ENCODE measurements at regions not wholly inside any gene's neighbourhood (a gene's known extent, or its start where the extent isn't known, plus 50 kb on each side); places are given as distances from the start of the nearest gene placed in this dataset.
"Not testable (repeated sequence)": the region's sequence is repeated elsewhere in the genome, so short reads cannot be mapped to it uniquely, and the experiment has no call there.

DNA sequence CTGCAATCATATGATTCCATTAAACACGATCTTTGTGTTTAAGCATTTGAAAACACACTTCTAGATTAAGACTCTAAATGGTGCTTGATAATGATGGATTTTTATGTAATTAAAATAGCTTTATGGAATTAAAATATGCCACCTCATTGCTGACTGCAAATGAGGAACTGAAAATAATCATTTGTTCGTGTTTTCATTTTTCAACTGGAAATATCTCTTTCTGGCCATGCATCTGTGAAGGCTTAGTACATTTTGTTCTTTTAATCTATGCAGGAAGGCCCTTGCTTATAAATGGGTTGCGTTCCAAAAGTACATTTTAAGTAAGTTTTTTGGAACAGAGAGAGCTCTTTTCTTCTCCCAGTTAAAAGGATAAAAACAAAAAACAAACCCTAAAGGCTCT, 125.5 kb downstream of the MC4R start:
- CTCF ChIA-PET (ENCODE audit: unreplicated experiment), result no interaction called here
- no TSS peak for BruUV-seq (replicated peaks)
- POLR2A ChIA-PET, result interaction anchor here (0.8 kb wide), 1 partner anchor 1588 kb away, joined by 3 read pairs; no protein-coding TSS in a partner anchor

DNA sequence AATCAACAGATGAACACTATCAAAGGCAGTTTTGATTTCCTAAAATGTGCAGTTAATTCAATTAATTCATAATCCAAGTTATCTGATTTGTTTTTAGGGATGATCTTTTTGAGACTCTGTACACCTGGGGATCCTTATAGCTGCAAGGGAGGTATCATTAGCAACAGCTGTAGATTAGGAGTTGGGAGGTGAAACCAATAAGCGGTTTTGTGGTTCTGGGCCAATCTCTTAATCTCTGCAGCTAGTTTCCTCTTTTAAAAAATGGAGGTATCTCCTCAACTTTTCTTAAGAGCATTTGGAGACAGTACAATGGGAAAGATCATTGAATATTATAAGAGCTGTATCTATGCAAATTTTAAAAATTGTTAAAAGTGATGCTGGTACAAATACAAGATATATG, 126.0 kb downstream of the MC4R start:
- Histone ChIP-seq H3K9me2 (ENCODE audit: insufficient read depth, low read length) (no peaks in the 10 kb centered on the region), H3K27ac (ENCODE audit: low read depth, low read length, poor library complexity, severe bottlenecking) (peak overlapping the region; percentile 94), H3K4me1 (ENCODE audit: insufficient read depth, low read length, poor library complexity, severe bottlenecking) (peaks cover 50% of the 10 kb centered on the region), H3K4me2 (ENCODE audit: low read length) (peak overlapping the region; percentile 75), H3K79me2 (ENCODE audit: insufficient read depth, low read depth, low read length) (no peaks in the 10 kb centered on the region), H3K36me3 (ENCODE audit: insufficient read depth, low read length) (no peaks in the 10 kb centered on the region; the same call in 1 of the 2 replicates), H2AFZ (ENCODE audit: low read length) (peak overlapping the region; percentile 79; the same call in 1 of the 2 replicates), H3K9me3 (ENCODE audit: low read length) (no peaks in the 10 kb centered on the region), H4K20me1 (ENCODE audit: insufficient read depth, low read length) (no peaks in the 10 kb centered on the region), H3K4me3 (ENCODE audit: low read depth, low read length, poor library complexity, severe bottlenecking) (peak overlapping the region; percentile 28)
- POLR2A ChIA-PET, result interaction anchor here (0.8 kb wide), 1 partner anchor 1588 kb away, joined by 3 read pairs; no protein-coding TSS in a partner anchor
- DNase-seq (ENCODE audit: low spot score), result peak; percentile 49
- TF ChIP-seq CTCF (conservative IDR thresholded peaks at IDR 0.05; ENCODE audit: low read length) (no peak), EZH2phosphoT487 (IDR thresholded peaks at IDR 0.05; ENCODE audit: borderline replicate concordance, low read depth, low read length) (no peak)
- intact Hi-C loops (cut with micrococcal nuclease; ENCODE audit: unreplicated experiment), result loop anchor here (10.0 kb wide), 2 partner anchors 252 to 392 kb away; no protein-coding TSS in a partner anchor
- BruUV-seq (replicated peaks), result no TSS peak
- CTCF ChIA-PET (ENCODE audit: unreplicated experiment), result no interaction called here

More for the DNA sequence above, 125.5 kb downstream of the MC4R start:
- Histone ChIP-seq H3K4me3 (ENCODE audit: low read depth, low read length, poor library complexity, severe bottlenecking) (peak overlapping the region; percentile 28), H3K4me2 (ENCODE audit: low read length) (peak overlapping the region; percentile 75), H3K9me3 (ENCODE audit: low read length) (no peaks in the 10 kb centered on the region), H3K79me2 (ENCODE audit: insufficient read depth, low read depth, low read length) (no peaks in the 10 kb centered on the region), H3K4me1 (ENCODE audit: insufficient read depth, low read length, poor library complexity, severe bottlenecking) (peaks cover 50% of the 10 kb centered on the region), H3K36me3 (ENCODE audit: insufficient read depth, low read length) (no peaks in the 10 kb centered on the region; the same call in 1 of the 2 replicates), H4K20me1 (ENCODE audit: insufficient read depth, low read length) (no peaks in the 10 kb centered on the region), H3K27ac (ENCODE audit: low read depth, low read length, poor library complexity, severe bottlenecking) (peak overlapping the region; percentile 94), H2AFZ (ENCODE audit: low read length) (peak overlapping the region; percentile 79; the same call in 1 of the 2 replicates), H3K9me2 (ENCODE audit: insufficient read depth, low read length) (no peaks in the 10 kb centered on the region)
- peak; percentile 66 for DNase-seq (ENCODE audit: low spot score)
- intact Hi-C loops (cut with micrococcal nuclease; ENCODE audit: unreplicated experiment), result loop anchor here (10.0 kb wide), 2 partner anchors 252 to 392 kb away; no protein-coding TSS in a partner anchor
- TF ChIP-seq CTCF (conservative IDR thresholded peaks at IDR 0.05; ENCODE audit: low read length) (no peak), EZH2phosphoT487 (IDR thresholded peaks at IDR 0.05; ENCODE audit: borderline replicate concordance, low read depth, low read length) (no peak)

DNA sequence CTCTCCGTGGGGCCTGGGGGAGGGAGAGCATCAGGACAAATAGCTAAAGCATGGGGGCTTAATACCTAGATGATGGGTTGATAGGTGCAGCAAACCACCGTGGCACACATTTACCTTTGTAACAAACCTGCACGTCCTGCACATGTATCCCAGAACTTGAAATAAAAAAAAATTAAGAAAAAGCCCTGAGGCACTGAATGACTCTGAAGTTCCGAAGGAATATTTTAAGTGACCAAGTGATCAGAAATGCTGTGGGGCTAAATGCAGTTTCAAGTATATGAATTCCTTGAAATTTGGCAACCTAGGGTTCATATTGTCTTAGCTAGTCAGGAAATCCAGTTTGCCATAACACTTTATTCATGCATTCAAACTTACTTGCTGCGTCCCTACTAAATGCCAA, 127.5 kb downstream of the MC4R start:
- no TSS peak for BruUV-seq (replicated peaks)
- Histone ChIP-seq H3K36me3 (ENCODE audit: insufficient read depth, low read length) (peaks cover 10% of the 10 kb centered on the region), H3K9me3 (ENCODE audit: low read length) (peaks cover 10% of the 10 kb centered on the region; the same call in 1 of the 2 replicates), H3K4me1 (ENCODE audit: insufficient read depth, low read length, poor library complexity, severe bottlenecking) (peaks cover 48% of the 10 kb centered on the region), H3K9me2 (ENCODE audit: insufficient read depth, low read length) (no peaks in the 10 kb centered on the region), H3K27ac (ENCODE audit: low read depth, low read length, poor library complexity, severe bottlenecking) (no peak overlapping the region), H3K4me3 (ENCODE audit: low read depth, low read length, poor library complexity, severe bottlenecking) (no peak overlapping the region), H3K4me2 (ENCODE audit: low read length) (no peak overlapping the region), H2AFZ (ENCODE audit: low read length) (no peak overlapping the region), H4K20me1 (ENCODE audit: insufficient read depth, low read length) (no peaks in the 10 kb centered on the region), H3K79me2 (ENCODE audit: insufficient read depth, low read depth, low read length) (no peaks in the 10 kb centered on the region)
- ChIA-PET CTCF (ENCODE audit: unreplicated experiment) (no interaction called here), POLR2A (no interaction called here)
- TF ChIP-seq CTCF (conservative IDR thresholded peaks at IDR 0.05; ENCODE audit: low read length), result no peak
- no peak for TF ChIP-seq EZH2phosphoT487 (IDR thresholded peaks at IDR 0.05; ENCODE audit: borderline replicate concordance, low read depth, low read length)
- intact Hi-C loops (cut with micrococcal nuclease; ENCODE audit: unreplicated experiment), result loop anchor here (10.0 kb wide), 2 partner anchors 250 to 390 kb away; no protein-coding TSS in a partner anchor
- no peak for DNase-seq (ENCODE audit: low spot score)

DNA sequence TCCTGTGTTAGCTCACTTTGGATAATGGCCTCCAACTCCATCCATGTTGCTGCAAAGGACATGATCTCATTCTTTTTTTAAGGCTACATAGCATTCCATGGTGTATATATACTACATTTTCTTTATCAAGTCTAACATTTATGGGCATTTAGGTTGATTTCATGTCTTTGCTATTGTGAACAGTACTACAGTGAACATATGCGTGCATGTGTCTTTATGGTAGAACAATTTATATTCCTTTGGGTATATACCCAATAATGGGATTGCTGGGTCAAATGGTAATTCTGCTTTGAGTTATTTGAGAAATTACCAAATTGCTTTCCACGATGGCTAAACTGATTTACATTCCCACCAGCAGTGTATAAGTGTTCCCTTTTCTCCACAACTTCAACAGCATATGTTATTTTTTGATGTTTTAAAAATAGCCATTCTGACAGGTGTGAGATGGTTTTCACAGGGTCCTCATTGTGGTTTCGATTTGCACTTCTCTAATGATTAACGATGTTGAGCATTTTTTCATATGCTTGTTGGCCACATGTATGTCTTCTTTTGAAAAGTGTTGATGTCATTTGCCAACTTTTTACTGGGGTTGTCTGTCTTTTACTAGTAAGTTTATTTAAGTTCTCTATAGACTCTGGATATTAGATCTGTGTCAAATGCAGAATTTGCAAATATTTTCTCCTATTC, 133.4 kb downstream of the MC4R start:
- POLR2A ChIA-PET, result interaction anchor here (1.3 to 1.9 kb wide), 2 partner anchors 11 to 12 kb away, joined by 3 to 5 read pairs; no protein-coding TSS in a partner anchor
- H3K9me2 ChIP-seq (ENCODE audit: insufficient read depth, low read length); BruUV-seq (replicated peaks); H4K20me1 ChIP-seq (ENCODE audit: insufficient read depth, low read length); CTCF ChIA-PET (ENCODE audit: unreplicated experiment); intact Hi-C loops (cut with micrococcal nuclease; ENCODE audit: unreplicated experiment); H3K79me2 ChIP-seq (ENCODE audit: insufficient read depth, low read depth, low read length): not testable (repeated sequence)
- peaks cover 26% of the 10 kb centered on the region for H3K4me1 ChIP-seq (ENCODE audit: insufficient read depth, low read length, poor library complexity, severe bottlenecking)
- H3K36me3 ChIP-seq (ENCODE audit: insufficient read depth, low read length), result peaks cover 13% of the 10 kb centered on the region
- H3K9me3 ChIP-seq (ENCODE audit: low read length), result peaks cover 15% of the 10 kb centered on the region; the same call in 1 of the 2 replicates
- DNase-seq (ENCODE audit: low spot score), result peak; percentile 71
- peak overlapping the region; percentile 41 for H2AFZ ChIP-seq (ENCODE audit: low read length)
- peak overlapping the region; percentile 85 for H3K27ac ChIP-seq (ENCODE audit: low read depth, low read length, poor library complexity, severe bottlenecking)
- peak overlapping the region; percentile 28 for H3K4me2 ChIP-seq (ENCODE audit: low read length)
- H3K4me3 ChIP-seq (ENCODE audit: low read depth, low read length, poor library complexity, severe bottlenecking), result peak overlapping the region; percentile 8
